Loucy (cell line): ENCODE measurements at regions not wholly inside any gene's neighbourhood (a gene's known extent, or its start where the extent isn't known, plus 50 kb on each side); places are given as distances from the start of the nearest gene placed in this dataset.
"Not testable (repeated sequence)": the region's sequence is repeated elsewhere in the genome, so short reads cannot be mapped to it uniquely, and the experiment has no call there.

ENCODE experiments used
- H2AFZ ChIP-seq: fragments of 200-600 bp; sonication (generic); 2 replicates; pipeline ENCODE4 v1.6.0; 2016; ENCODE audit warnings: antibody characterized with exemption, mild to moderate bottlenecking, low read length, moderate library complexity
- H3F3A ChIP-seq: fragments of 200-600 bp; 2 replicates; pipeline ENCODE4 v1.6.0; 2016; ENCODE audit warnings: antibody characterized with exemption, low read depth, mild to moderate bottlenecking
- H3K27me3 ChIP-seq: fragments of 200-600 bp; sonication (generic); 2 replicates; pipeline ENCODE4 v1.6.1; 2014; ENCODE audit warnings: low read length, mild to moderate bottlenecking; ENCODE audit not compliant: insufficient read depth, poor library complexity, severe bottlenecking
- H3K36me3 ChIP-seq: fragments of 200-600 bp; sonication (generic); 2 replicates; pipeline ENCODE4 v1.6.1; 2016; ENCODE audit warnings: low read length; ENCODE audit not compliant: insufficient read depth
- H3K4me1 ChIP-seq: fragments of 200-600 bp; sonication (generic); 2 replicates; pipeline ENCODE4 v1.5.1; 2014; ENCODE audit warnings: low read length, mild to moderate bottlenecking; ENCODE audit not compliant: insufficient read depth, poor library complexity, severe bottlenecking
- H3K4me2 ChIP-seq: fragments of 200-600 bp; sonication (generic); 2 replicates; pipeline ENCODE4 v1.6.0; 2014; ENCODE audit warnings: antibody characterized with exemption, low read length, low read depth, mild to moderate bottlenecking; ENCODE audit not compliant: poor library complexity, severe bottlenecking
- H3K4me3 ChIP-seq: fragments of 200-600 bp; sonication (generic); 2 replicates; pipeline ENCODE4 v1.5.1; 2014; ENCODE audit warnings: low read length, mild to moderate bottlenecking, mixed read lengths; ENCODE audit not compliant: poor library complexity, severe bottlenecking
- H3K79me2 ChIP-seq: fragments of 200-600 bp; sonication (generic); 2 replicates; pipeline ENCODE4 v1.6.1; 2014; ENCODE audit warnings: low read length; ENCODE audit not compliant: insufficient read depth
- H3K9ac ChIP-seq: fragments of 200-600 bp; sonication (generic); 2 replicates; pipeline ENCODE4 v1.6.0; 2014; ENCODE audit warnings: mild to moderate bottlenecking, low read depth, low read length, moderate library complexity; ENCODE audit not compliant: poor library complexity, severe bottlenecking
- H3K9me2 ChIP-seq: fragments of 200-600 bp; sonication (generic); replicated peaks from 2 replicates; pipeline ENCODE4 v1.6.1; 2016; ENCODE audit warnings: low read depth, low read length, mixed read lengths
- H3K9me3 ChIP-seq: fragments of 200-600 bp; sonication (generic); 2 replicates; pipeline ENCODE4 v1.6.1; 2014; ENCODE audit warnings: mild to moderate bottlenecking, antibody characterized with exemption, low read length, low read depth; ENCODE audit not compliant: insufficient read depth
- H4K20me1 ChIP-seq: fragments of 200-600 bp; sonication (generic); 2 replicates; pipeline ENCODE4 v1.6.0; 2014; ENCODE audit warnings: antibody characterized with exemption, low read length, mild to moderate bottlenecking; ENCODE audit not compliant: insufficient read depth, poor library complexity, severe bottlenecking
- CTCF ChIP-seq: fragments of 200-600 bp; sonication (generic); conservative IDR thresholded peaks from 2 replicates; pipeline ENCODE4 v1.5.1; 2014; ENCODE audit warnings: mild to moderate bottlenecking, antibody characterized with exemption, low read length
- EZH2phosphoT487 ChIP-seq: fragments of 200-600 bp; IDR thresholded peaks from 2 replicates; pipeline ENCODE4 v1.6.1; 2018; ENCODE audit warnings: antibody characterized with exemption, mild to moderate bottlenecking, moderate library complexity, borderline replicate concordance

DNA sequence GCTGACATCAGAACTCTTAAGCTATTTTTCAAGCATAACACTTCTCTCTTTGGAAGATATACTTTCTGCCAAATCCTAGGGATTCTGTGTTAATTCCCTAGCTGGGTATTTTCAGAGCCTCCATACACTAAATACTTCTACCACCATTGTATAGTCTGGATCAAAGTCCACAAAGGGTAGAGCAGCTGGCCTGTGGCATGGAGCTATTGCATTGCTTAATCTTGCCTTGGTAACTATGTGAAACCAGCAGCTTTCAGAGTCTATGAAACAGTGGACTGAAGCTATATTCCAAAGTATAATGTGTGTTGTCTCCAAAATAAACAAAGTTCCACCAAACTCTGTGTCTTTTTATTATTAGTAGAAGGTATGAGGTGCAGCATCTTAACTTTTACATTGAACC, 296.9 kb upstream of the CDH19 start:
- Histone ChIP-seq H3K4me1 (no peaks in the 10 kb centered on the region), H3K9me2 (no peaks in the 10 kb centered on the region), H3K9me3 (no peaks in the 10 kb centered on the region), H2AFZ (no peak overlapping the region), H3K4me3 (no peak overlapping the region), H3K4me2 (no peak overlapping the region), H3K9ac (no peak overlapping the region), H4K20me1 (no peaks in the 10 kb centered on the region), H3K79me2 (no peaks in the 10 kb centered on the region), H3F3A (no peaks in the 10 kb centered on the region), H3K36me3 (no peaks in the 10 kb centered on the region), H3K27me3 (no peaks in the 10 kb centered on the region)
- no peak for TF ChIP-seq EZH2phosphoT487
- TF ChIP-seq CTCF, result no peak

DNA sequence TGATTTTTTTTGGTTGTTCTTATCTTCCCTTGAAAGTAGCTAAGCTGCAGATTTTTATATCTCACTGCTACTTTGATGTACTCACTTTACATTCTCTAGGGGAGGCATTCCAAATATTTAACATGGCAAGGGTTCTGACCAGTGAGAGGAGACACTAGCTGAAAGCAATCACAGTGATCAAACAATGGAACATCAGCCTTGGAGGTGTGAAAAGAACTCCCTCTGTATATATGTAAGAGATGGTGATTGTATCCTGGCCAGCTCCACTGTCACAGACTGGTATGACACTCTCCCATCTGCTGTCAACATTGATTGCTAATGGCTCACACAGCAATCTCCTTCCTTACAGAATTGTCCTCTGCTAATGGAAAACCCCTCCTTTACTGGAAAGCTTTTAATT, 291.7 kb upstream of the CDH19 start:
- Histone ChIP-seq H3K9ac (no peak overlapping the region), H4K20me1 (no peaks in the 10 kb centered on the region), H3K36me3 (no peaks in the 10 kb centered on the region), H3K9me3 (no peaks in the 10 kb centered on the region), H3K4me3 (no peak overlapping the region), H3K79me2 (no peaks in the 10 kb centered on the region), H3K4me1 (no peaks in the 10 kb centered on the region), H3K9me2 (no peaks in the 10 kb centered on the region), H3K4me2 (no peak overlapping the region), H2AFZ (no peak overlapping the region), H3K27me3 (no peaks in the 10 kb centered on the region), H3F3A (no peaks in the 10 kb centered on the region)
- TF ChIP-seq EZH2phosphoT487 (no peak), CTCF (no peak)

DNA sequence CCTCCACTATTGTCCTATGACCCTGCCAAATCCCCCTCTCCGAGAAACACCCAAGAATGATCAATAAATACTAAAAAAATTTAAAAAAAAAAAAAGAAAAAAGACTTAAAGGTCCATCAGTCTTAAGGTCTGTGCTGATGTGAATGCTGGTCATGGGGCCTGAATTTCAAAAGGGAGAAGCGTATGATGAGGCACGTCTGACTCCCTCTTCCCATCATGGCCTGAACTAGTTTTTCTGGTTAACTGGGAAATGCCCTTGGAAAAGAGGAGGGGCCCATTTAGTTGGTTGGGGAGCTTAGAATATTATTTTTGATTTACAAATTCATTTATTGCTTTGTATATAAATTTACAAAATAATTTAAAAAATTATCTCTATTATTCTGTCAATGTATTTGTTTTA, 291.0 kb upstream of the CDH19 start:
- H3K79me2 ChIP-seq, result no peaks in the 10 kb centered on the region
- H4K20me1 ChIP-seq, result no peaks in the 10 kb centered on the region
- H2AFZ ChIP-seq, result no peak overlapping the region
- no peak overlapping the region for H3K9ac ChIP-seq
- TF ChIP-seq EZH2phosphoT487 (no peak), CTCF (no peak)
- H3K9me2 ChIP-seq, result no peaks in the 10 kb centered on the region
- no peaks in the 10 kb centered on the region for H3K4me1 ChIP-seq
- no peak overlapping the region for H3K4me2 ChIP-seq
- no peaks in the 10 kb centered on the region for H3K27me3 ChIP-seq
- H3F3A ChIP-seq, result no peaks in the 10 kb centered on the region
- H3K4me3 ChIP-seq, result no peak overlapping the region
- H3K9me3 ChIP-seq, result no peaks in the 10 kb centered on the region
- no peaks in the 10 kb centered on the region for H3K36me3 ChIP-seq

GRCh38 chr18:66892388-66892787, 288.5 kb upstream of the CDH19 start:
- not testable (repeated sequence) for H3K9me3 ChIP-seq, H4K20me1 ChIP-seq

More at GRCh38 chr18:66892388-66892787, 288.5 kb upstream of the CDH19 start:
- H3K4me3 ChIP-seq, H3K9ac ChIP-seq, H3K4me1 ChIP-seq, H3K9me2 ChIP-seq, H3K36me3 ChIP-seq, H3F3A ChIP-seq, H3K4me2 ChIP-seq, H3K27me3 ChIP-seq, H2AFZ ChIP-seq, H3K79me2 ChIP-seq: not testable (repeated sequence)
